ENCODE measurements at regions not wholly inside any gene's neighbourhood (a gene's known extent, or its start where the extent isn't known, plus 50 kb on each side); places are given as distances from the start of the nearest gene placed in this dataset.

DNA sequence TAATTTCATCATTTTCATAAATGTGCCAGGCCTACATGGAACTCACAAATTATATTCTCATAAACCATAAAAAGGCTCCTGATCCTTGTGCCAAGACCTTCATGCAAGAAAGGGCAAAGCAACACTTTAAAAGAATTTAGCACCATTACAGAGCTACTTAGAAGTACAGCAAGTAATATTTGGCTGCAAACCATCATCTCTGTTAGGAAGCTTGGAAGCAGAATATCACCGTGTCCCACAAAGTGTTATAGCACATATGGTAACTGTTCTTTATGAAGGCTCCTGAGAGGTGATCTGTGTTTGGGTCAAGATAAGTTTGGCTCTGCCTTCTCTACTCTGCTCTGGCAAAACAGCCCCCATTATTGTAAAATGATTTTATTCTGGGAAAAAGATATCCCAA is 59.7 kb upstream of the KCNJ3 start:
- ATAC-seq (ENCODE audit: low read depth): no peak
- dilution Hi-C loops (cut with HindIII; ENCODE audit: low sequenced_read_pairs, unreplicated experiment): no loop called here
- CTCF ChIA-PET: no interaction called here

More for the DNA sequence above, 59.7 kb upstream of the KCNJ3 start:
- H2BK20ac ChIP-seq (ENCODE audit: low read depth, low read length): no peak overlapping the region
- H2AFZ ChIP-seq (replicated peaks; ENCODE audit: low read length, poor library complexity): no peak overlapping the region
- H3K14ac ChIP-seq (replicated peaks; ENCODE audit: low read depth, low read length): no peak overlapping the region
- no peaks in the 10 kb centered on the region for H3K79me1 ChIP-seq (ENCODE audit: low read depth in 1 of 2, low read length in 2 of 2)
- no peak overlapping the region for H4K5ac ChIP-seq (ENCODE audit: low read depth, low read length)
- no peaks in the 10 kb centered on the region for H3K4me1 ChIP-seq (ENCODE audit: control insufficient read depth, insufficient read depth, low read length)
- intact Hi-C loops (cut with micrococcal nuclease): no loop called here
- H3K18ac ChIP-seq (ENCODE audit: low read depth, low read length): no peak overlapping the region
- H3K36me3 ChIP-seq (ENCODE audit: control insufficient read depth, insufficient read depth, low read length): no peaks in the 10 kb centered on the region
- no peak overlapping the region for H2AK5ac ChIP-seq (ENCODE audit: low read depth, low read length)
- no TSS peak for BruUV-seq (replicated peaks)
- H3K56ac ChIP-seq (ENCODE audit: extremely low read depth, insufficient read depth, low read length): no peak overlapping the region
- H3K4me2 ChIP-seq (ENCODE audit: low read depth, low read length): no peak overlapping the region
- POLR2A ChIA-PET (ENCODE audit: unreplicated experiment): no interaction called here
- H4K8ac ChIP-seq (ENCODE audit: low read depth in 2 of 2, low read length in 2 of 2): no peak overlapping the region
- no peak overlapping the region for H3K4me3 ChIP-seq (ENCODE audit: insufficient read depth, low read depth, low read length)
- H4K91ac ChIP-seq (ENCODE audit: insufficient read depth, low read depth, low read length): no peak overlapping the region
- no peak overlapping the region for H2BK120ac ChIP-seq (ENCODE audit: low read depth, low read length)
- no peak overlapping the region for H2BK15ac ChIP-seq (ENCODE audit: low read depth, low read length)
- no CpG with 5 or more reads among the region's 1 CpG for WGBS, 2 experiments (ENCODE audit: extremely low coverage in 2 of 2, insufficient read length in 1 of 2)
- DNase-seq: no peak
- H3K9me1 ChIP-seq (ENCODE audit: insufficient read depth, low read length): no peaks in the 10 kb centered on the region
- TF ChIP-seq MXI1 (IDR thresholded peaks at IDR 0.05; ENCODE audit: borderline replicate concordance, low read depth, low read length) (no peak), RFX5 (IDR thresholded peaks at IDR 0.05; ENCODE audit: low read depth, low read length) (no peak), BHLHE40 (IDR thresholded peaks at IDR 0.05; ENCODE audit: low read depth, low read length) (no peak), CEBPB (IDR thresholded peaks at IDR 0.05; ENCODE audit: low read depth, low read length) (no peak), FOS (IDR thresholded peaks at IDR 0.05; ENCODE audit: low read depth, low read length) (no peak), MAFK (IDR thresholded peaks at IDR 0.05; ENCODE audit: low read depth, low read length) (no peak), POLR2A (IDR thresholded peaks at IDR 0.05; ENCODE audit: low read depth, low read length) (no peak), CHD1 (IDR thresholded peaks at IDR 0.05; ENCODE audit: low read depth, low read length) (no peak), RAD21 (IDR thresholded peaks at IDR 0.05; ENCODE audit: low read length) (no peak)
- TF ChIP-seq, protein P1, sequence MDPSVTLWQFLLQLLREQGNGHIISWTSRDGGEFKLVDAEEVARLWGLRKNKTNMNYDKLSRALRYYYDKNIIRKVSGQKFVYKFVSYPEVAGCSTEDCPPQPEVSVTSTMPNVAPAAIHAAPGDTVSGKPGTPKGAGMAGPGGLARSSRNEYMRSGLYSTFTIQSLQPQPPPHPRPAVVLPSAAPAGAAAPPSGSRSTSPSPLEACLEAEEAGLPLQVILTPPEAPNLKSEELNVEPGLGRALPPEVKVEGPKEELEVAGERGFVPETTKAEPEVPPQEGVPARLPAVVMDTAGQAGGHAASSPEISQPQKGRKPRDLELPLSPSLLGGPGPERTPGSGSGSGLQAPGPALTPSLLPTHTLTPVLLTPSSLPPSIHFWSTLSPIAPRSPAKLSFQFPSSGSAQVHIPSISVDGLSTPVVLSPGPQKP (IDR thresholded peaks at IDR 0.05; ENCODE audit: borderline replicate concordance, low read depth, low read length): no peak
- TF ChIP-seq, protein P2, sequence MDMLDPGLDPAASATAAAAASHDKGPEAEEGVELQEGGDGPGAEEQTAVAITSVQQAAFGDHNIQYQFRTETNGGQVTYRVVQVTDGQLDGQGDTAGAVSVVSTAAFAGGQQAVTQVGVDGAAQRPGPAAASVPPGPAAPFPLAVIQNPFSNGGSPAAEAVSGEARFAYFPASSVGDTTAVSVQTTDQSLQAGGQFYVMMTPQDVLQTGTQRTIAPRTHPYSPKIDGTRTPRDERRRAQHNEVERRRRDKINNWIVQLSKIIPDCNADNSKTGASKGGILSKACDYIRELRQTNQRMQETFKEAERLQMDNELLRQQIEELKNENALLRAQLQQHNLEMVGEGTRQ (IDR thresholded peaks at IDR 0.05; ENCODE audit: low read depth, low read length): no peak
- TF ChIP-seq, protein P3, sequence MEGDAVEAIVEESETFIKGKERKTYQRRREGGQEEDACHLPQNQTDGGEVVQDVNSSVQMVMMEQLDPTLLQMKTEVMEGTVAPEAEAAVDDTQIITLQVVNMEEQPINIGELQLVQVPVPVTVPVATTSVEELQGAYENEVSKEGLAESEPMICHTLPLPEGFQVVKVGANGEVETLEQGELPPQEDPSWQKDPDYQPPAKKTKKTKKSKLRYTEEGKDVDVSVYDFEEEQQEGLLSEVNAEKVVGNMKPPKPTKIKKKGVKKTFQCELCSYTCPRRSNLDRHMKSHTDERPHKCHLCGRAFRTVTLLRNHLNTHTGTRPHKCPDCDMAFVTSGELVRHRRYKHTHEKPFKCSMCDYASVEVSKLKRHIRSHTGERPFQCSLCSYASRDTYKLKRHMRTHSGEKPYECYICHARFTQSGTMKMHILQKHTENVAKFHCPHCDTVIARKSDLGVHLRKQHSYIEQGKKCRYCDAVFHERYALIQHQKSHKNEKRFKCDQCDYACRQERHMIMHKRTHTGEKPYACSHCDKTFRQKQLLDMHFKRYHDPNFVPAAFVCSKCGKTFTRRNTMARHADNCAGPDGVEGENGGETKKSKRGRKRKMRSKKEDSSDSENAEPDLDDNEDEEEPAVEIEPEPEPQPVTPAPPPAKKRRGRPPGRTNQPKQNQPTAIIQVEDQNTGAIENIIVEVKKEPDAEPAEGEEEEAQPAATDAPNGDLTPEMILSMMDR (conservative IDR thresholded peaks at IDR 0.05; ENCODE audit: low read depth, low read length): no peak
- H3K27ac ChIP-seq (ENCODE audit: insufficient read depth, low read length): no peak overlapping the region
- H2BK5ac ChIP-seq (ENCODE audit: low read depth, low read length, poor library complexity, severe bottlenecking): no peak overlapping the region
- no peak overlapping the region for H2AK9ac ChIP-seq (replicated peaks; ENCODE audit: low read depth, low read length, poor library complexity)
- no peak overlapping the region for H3K4ac ChIP-seq (ENCODE audit: low read depth, low read length)
- H3K27me3 ChIP-seq (ENCODE audit: control insufficient read depth, insufficient read depth, low read length): no peaks in the 10 kb centered on the region
- no peak overlapping the region for H3K23ac ChIP-seq (ENCODE audit: low read depth, low read length)
- H3K9me3 ChIP-seq (ENCODE audit: control insufficient read depth, insufficient read depth, low read length): peaks cover 5% of the 10 kb centered on the region; the same call in 1 of the 2 replicates
- H4K20me1 ChIP-seq (ENCODE audit: insufficient read depth, low read length): no peaks in the 10 kb centered on the region
- H3K9ac ChIP-seq (ENCODE audit: low read depth, low read length): no peak overlapping the region
- in situ Hi-C loops (cut with MboI; ENCODE audit: low sequenced_read_pairs): no loop called here
